IPS DF 4.7 (cell line): ENCODE measurements at regions not wholly inside any gene's neighbourhood (a gene's known extent, or its start where the extent isn't known, plus 50 kb on each side); places are given as distances from the start of the nearest gene placed in this dataset.

Experiments
- DNase-seq: peaks from one replicate; pipeline ENCODE4 v3.0.0-alpha.2; 2013; ENCODE audit warnings: low spot score; ENCODE audit errors: extremely low read depth

- DNase-seq: no peak
Measured at GRCh38 chr4:136443006-136443405, 1089.3 kb downstream of the PCDH18 start.

GRCh38 chr4:136442447-136442846, 1089.8 kb downstream of the PCDH18 start:
- no peak for DNase-seq

DNA sequence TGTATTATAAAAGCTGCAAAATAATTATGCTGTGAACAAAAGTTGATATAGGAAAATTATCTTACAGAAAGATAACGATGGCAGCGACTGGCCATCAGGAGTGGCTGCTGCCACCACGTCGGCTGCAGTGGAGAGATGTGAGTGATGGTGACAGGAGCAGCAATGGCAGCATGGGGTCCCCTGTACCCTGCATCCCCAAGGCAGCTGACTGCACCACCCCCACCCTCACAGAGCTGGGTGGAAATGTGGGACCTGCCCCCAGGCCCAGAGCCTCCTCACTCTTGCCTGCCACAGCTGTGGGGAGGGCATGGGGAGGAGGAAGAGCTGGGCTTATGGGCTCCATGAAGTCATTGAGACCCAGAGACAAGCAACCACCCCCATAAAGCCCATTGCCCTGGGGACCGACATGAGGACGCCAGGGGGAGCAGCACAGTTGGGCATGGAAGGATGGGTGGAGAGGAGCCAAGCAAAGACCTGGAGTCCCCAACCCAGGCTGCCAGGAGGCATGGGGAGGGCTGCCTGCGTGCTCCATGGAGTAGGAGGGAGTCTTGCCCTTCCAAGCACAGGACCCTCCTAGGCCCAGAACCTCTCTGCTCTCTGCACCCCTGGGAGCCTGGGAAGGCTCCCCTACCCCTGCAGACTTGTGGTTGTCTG, 1090.5 kb downstream of the PCDH18 start:
- DNase-seq: no peak

- DNase-seq: no peak
Measured at GRCh38 chr4:136438645-136439044, 1093.6 kb downstream of the PCDH18 start.

DNA sequence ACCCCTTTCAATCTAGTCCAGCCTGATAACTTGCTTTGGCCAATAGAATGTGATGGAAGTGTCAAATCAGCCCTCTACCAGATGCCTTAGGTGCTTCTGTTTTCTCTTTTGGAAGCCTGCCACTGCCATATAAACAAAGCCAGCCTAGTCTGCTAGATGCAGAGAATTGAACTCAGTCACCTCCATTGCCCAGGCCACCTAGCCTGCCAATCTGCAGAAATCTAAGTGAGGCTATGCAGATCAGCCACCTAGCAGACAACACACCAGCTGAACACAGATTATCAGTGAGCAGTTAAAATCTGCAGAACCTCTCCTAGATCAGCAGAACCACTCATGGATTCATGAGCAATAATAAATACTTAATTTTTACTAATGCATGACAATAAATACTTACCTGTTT, 1108.2 kb downstream of the PCDH18 start:
- DNase-seq: no peak

DNA sequence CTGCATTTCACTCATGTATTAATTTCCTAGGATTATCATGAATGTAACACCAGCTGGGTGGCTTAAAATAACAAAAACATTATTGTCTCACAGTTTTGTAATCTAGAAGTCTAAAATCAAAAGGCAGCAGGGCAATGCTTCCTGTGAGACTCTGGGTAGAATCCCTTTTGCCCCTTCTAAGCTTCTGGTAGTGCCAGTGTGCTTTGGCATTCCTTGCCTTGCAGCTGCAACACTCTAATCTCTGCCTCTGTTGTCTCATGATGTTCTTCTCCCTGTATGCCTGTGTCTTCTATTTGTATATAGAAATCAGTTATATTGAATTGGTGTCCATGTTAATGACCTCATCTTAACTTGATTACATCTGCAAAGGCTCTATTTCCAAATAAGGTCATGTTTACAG, 1117.3 kb downstream of the PCDH18 start:
- DNase-seq: no peak

GRCh38 chr4:136412708-136413107, 1119.6 kb downstream of the PCDH18 start:
- no peak for DNase-seq

DNA sequence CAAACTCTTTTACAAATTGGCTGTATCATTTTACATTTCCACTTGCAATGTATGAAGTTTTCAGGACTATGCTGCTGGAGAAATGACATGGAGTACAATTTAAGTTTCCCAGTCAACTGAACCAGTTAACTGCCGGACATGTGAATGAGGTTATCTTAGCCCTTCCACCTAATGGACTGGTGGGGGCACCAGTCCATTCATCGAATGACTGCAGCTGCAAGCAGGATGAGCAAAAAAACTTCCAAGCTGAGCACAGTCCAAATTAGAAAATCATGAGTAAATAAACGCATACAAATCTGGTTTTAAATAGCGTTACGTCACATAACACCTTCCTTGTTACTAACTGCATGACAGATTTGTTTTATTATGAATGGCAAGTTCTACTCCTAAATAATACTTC, 1131.5 kb downstream of the PCDH18 start:
- DNase-seq: peak; percentile 7

DNA sequence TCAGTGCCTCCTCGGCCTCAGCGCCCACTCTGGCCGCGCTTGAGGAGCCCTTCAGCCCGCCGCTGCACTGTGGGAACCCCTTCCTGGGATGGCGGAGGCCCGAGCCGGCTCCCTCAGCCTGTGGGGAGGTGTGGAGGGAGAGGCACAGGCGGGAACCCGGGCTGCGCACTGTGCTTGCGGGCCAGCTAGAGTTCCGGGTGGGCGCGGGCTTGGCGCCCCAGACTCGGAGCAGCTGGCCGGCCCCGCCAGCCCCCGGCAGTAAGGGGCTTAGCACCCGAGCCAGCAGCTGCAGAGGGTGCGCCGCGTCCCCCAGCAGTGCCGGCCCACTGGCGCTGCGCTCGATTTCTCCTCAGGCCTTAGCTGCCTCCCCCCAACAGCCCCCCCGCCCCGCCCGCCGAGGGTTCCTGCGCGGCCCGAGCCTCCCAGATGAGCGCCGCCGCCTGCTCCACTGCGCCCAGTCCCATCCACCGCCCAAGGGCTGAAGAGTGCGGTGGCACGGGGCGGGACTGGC, 1137.0 kb downstream of the PCDH18 start:
- DNase-seq: no peak

DNA sequence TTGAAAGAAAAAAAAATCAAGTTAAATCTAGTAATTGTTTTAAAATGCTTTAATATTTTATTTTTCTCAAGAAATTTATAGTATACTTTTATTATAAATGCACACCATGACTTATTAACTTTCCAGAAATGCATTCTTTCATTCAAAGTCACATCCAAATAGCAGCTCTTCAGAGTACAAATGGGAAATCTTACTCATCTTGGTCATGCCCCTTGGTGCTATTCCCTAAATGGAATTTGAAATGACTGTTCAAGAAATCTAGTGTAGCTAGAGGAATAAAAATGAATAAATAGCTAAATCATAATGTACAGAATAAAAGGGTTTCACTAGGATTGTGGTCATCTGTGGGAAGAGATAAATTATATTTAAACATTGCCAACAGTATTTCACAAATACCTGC, 1139.7 kb downstream of the PCDH18 start:
- DNase-seq: no peak

GRCh38 chr4:136390824-136391223, 1141.5 kb downstream of the PCDH18 start:
- no peak for DNase-seq

DNA sequence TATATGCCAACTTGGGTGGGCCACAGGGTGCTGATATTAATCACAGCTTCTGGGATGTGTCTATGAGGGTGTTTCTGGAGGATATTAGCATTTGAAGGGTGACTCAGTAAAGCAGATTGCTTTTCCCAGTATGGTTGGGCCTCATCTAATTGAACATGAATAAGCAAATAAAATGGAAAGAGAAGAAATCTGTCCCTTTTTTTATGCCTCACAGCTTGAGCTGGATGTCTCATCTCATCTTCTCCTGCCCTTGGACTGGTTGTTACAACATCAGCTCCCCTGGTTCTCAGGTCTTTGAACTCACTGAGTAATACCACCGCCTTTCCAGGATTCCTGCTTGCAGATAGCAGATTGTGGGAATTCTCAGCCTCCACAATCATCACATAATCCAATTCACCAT, 1149.2 kb downstream of the PCDH18 start:
- no peak for DNase-seq

DNA sequence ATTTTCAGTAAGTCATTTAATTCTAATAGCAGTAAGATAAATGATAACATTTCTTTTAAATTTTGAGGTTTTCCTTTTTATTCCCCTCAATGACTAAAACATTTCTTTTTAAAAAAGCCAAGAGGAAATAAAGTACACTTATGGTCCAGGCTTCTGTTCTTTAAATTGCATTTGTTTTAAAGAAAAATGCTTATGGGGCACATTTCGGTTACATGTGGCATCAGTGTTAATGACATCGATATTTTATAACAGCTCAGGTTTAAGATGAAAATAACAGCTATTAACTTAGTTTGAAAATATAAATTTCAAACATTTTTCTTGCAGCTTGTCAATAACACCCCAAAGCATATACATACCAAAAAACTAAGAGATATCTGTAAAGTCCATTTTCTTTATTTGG, 1161.1 kb downstream of the PCDH18 start:
- DNase-seq: no peak

DNA sequence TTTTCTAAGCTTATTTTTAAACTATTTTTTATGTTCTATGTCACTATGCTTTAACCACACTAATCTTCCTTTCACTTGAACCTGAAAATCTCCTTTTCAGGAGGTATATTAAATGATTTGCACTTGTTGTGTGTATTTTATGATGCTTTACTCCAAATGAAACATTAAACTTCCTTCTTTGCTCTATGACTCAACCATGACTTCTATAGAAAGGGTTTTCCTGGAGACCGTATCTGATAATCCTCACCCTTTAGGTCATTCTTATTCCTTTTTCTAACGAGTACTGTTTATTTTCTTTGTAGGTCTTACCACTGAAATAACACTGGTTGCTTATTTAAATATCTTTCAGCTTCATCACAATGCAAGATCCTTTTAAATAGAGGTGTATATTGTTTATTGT, 1163.2 kb downstream of the PCDH18 start:
- no peak for DNase-seq

DNA sequence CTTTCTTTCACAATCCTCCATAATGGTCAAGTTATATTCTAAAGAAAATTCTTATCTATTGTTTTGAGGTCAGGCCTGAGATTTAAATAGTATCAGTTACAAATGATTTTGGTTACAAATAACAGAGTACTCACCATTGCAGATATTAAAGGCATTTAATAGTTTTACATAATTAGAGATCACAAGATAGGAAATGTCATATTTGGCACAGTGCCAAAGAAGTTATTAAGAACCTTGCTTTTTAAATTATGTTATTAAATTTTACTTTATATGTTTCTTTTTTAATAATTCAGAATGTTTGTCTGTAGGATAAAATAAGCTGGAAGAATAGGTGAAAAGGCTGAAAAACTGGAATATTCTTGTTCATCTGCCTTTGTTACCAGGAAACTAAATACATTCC, 1174.7 kb downstream of the PCDH18 start:
- no peak for DNase-seq

- DNase-seq: no peak
Measured at GRCh38 chr4:136355970-136356369, 1176.3 kb downstream of the PCDH18 start.

DNA sequence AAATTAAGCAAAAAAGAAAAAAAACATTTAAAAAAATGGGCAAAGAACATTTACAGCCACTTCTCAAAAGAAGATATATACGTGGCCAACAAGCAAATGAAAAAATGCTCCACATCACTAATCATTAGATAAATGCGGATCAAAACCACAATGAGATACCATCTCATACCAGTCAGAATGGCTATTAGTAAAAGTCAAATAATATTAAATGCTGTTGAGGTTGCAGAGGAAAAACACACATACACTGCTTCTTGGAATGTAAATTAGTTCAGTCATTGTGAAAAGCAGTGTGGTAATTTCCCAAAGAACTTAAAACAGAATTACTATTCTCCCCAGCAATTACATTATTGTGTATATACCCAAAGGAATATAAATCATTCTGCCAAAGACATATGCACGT, 1189.0 kb downstream of the PCDH18 start:
- DNase-seq: no peak

DNA sequence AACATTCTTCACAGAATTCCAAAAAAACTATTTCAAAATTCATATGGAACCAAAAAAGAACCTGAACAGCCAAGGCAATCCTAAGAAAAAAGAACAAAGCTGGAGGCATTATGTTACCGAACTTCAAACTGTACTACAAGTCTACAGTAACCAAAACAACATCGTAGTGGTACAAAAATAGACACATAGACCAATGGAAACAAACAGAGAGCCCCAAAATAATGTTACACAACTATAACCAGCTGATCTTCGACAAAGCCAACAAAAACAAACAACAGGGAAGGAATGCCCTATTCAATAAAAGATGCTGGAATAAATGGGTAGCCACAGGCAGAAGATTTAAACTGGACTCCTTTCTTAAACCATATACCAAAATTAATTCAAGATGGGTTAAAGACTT, 1189.6 kb downstream of the PCDH18 start:
- no peak for DNase-seq

DNA sequence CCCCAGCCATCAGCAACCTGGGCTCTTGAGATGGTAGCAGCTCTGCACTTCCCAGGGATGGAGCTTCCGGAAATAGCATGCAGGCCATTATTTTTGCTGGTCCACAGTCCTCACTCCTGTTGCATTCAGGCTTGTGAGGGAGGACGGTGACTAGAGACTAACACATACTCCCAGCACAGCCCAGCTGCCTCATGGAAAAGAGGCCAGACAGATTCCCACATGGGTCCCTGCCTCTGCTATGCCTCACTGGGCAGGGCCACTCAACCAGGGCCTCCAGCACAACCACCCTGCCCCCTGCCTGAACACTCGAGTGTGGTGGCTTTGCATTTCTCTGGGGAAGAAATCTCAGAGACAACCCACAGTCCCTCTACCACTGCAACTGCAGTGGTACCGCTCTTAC, 1195.1 kb downstream of the PCDH18 start:
- no peak for DNase-seq

- no peak for DNase-seq
Measured at GRCh38 chr4:136336479-136336878, 1195.8 kb downstream of the PCDH18 start.

DNA sequence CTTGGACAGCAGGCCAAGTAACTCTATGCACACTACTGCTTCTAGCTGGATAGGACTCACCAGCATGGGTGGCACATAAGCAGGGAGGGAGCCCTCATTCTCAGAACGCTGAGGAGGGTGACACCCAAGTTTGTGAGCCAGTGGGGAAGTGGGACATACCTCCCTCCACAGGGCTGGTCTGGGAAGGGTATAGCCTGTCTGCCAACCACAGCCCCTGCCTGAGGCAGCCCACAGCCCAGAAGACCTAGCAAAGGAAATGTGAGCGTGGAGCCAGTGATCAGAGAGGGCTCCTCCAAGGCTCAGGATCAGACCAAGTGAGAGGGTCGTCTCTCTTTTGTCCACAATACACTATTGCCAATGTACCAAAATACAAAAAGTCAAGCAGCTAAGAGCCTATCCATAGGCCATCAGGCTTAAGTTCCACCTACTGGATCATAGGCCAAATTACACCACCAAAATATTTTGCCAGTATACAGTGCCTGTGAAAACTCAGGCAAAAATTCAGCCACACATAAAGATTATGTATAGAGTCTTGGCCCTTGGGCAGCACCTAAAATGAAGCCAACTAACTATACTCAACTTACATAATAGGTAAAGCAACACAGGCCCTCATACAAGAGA, 1203.1 kb downstream of the PCDH18 start:
- DNase-seq: no peak

DNA sequence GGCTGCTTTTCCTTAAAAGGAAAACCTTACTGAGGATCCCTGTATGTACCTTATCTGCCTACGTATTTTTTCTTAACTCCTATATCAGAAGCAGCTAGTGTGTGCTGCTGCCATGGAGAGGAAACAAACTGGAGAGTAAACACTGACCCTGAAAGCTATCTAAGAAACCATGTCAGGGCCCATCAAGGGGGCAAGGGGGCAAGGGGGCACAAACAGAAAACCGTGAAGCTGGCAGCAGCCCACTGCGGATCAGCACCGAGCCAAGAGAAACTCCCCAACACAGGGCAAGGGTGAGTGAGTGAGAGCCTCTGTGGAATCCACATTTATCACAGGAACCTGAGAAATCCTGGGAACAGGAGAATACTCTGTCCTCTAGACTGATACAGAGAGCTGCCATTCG, 1204.2 kb downstream of the PCDH18 start:
- DNase-seq: no peak

- no peak for DNase-seq
Measured at GRCh38 chr4:136320465-136320813, 1211.9 kb downstream of the PCDH18 start.
